ENCODE measurements at regions not wholly inside any gene's neighbourhood (a gene's known extent, or its start where the extent isn't known, plus 50 kb on each side); places are given as distances from the start of the nearest gene placed in this dataset.

- TF ChIP-seq POLR2A (IDR thresholded peaks at IDR 0.05) (no peak), CTCF (IDR thresholded peaks at IDR 0.05) (no peak)
Measured at GRCh38 chr4:152007111-152007510, 246.3 kb upstream of the GATB start.
